Astrocyte (in vitro differentiated cells and primary cell): ENCODE measurements at regions not wholly inside any gene's neighbourhood (a gene's known extent, or its start where the extent isn't known, plus 50 kb on each side); places are given as distances from the start of the nearest gene placed in this dataset.

Experiments used
- CTCF ChIP-seq: IDR thresholded peaks from 2 replicates; pipeline ENCODE4 v1.5.1; 2011; ENCODE audit warnings: low read depth, mild to moderate bottlenecking, inconsistent platforms, low read length, moderate library complexity; ENCODE audit not compliant: insufficient read depth
- EZH2 ChIP-seq: IDR thresholded peaks from 2 replicates; pipeline ENCODE4 v1.6.1; 2012; ENCODE audit warnings: mild to moderate bottlenecking, low read length, inconsistent platforms; ENCODE audit not compliant: insufficient read depth

GRCh38 chr3:24037971-24038370 is 92.9 kb downstream of the NR1D2 start:
- no peak for TF ChIP-seq CTCF
- no peak for TF ChIP-seq EZH2
